ENCODE measurements at regions not wholly inside any gene's neighbourhood (a gene's known extent, or its start where the extent isn't known, plus 50 kb on each side); places are given as distances from the start of the nearest gene placed in this dataset.

GRCh38 chrX:42616981-42617380 lies 161.0 kb downstream of the PPP1R2C start:
- TF ChIP-seq POLR2AphosphoS5 (IDR thresholded peaks at IDR 0.05): no peak
- TF ChIP-seq CTCF (IDR thresholded peaks at IDR 0.05): no peak
